ENCODE measurements at regions not wholly inside any gene's neighbourhood (a gene's known extent, or its start where the extent isn't known, plus 50 kb on each side); places are given as distances from the start of the nearest gene placed in this dataset.
"Not testable (repeated sequence)": the region's sequence is repeated elsewhere in the genome, so short reads cannot be mapped to it uniquely, and the experiment has no call there.

DNA sequence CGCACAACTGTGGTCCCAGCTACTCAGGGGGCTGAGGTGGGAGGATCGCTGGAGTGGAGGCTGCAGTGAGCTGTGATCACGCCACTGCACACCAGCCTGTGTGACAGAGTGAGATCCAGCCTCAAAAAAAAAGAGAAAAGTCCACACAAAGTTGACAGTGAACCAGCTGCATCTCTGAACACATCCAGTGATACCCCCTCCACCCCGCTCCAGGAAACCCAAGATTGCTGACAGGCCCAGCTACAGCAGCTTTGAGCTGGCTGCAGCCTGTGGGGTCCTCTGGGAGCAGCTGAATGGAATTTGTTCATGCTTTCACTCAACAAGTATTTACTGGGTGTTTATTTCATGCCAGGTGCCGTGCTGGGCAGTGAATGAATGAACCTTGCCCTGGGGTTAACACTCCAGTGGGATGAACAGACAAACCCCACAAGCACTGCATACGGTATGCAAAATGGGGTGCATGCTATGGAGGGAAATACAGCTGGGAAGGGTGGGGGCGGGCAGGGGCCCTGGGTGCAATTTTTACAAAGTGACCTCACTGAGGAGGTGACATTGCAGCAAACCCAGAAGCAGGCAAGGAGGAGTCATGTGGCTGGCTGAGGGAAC is 170.9 kb downstream of the GOSR1 start:
- TF ChIP-seq, protein P1, sequence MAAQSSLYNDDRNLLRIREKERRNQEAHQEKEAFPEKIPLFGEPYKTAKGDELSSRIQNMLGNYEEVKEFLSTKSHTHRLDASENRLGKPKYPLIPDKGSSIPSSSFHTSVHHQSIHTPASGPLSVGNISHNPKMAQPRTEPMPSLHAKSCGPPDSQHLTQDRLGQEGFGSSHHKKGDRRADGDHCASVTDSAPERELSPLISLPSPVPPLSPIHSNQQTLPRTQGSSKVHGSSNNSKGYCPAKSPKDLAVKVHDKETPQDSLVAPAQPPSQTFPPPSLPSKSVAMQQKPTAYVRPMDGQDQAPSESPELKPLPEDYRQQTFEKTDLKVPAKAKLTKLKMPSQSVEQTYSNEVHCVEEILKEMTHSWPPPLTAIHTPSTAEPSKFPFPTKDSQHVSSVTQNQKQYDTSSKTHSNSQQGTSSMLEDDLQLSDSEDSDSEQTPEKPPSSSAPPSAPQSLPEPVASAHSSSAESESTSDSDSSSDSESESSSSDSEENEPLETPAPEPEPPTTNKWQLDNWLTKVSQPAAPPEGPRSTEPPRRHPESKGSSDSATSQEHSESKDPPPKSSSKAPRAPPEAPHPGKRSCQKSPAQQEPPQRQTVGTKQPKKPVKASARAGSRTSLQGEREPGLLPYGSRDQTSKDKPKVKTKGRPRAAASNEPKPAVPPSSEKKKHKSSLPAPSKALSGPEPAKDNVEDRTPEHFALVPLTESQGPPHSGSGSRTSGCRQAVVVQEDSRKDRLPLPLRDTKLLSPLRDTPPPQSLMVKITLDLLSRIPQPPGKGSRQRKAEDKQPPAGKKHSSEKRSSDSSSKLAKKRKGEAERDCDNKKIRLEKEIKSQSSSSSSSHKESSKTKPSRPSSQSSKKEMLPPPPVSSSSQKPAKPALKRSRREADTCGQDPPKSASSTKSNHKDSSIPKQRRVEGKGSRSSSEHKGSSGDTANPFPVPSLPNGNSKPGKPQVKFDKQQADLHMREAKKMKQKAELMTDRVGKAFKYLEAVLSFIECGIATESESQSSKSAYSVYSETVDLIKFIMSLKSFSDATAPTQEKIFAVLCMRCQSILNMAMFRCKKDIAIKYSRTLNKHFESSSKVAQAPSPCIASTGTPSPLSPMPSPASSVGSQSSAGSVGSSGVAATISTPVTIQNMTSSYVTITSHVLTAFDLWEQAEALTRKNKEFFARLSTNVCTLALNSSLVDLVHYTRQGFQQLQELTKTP (IDR thresholded peaks at IDR 0.05; ENCODE audit: low read depth in 1 of 2, partially characterized antibody in 2 of 2) = not testable (repeated sequence)
- TF ChIP-seq RAD21 (CRISPR knock-in tag; conservative IDR thresholded peaks at IDR 0.05 in 1 of 2, IDR thresholded peaks at IDR 0.05 in 1 of 2); ZFX (CRISPR knock-in tag; IDR thresholded peaks at IDR 0.05); TCF3 (CRISPR knock-in tag; IDR thresholded peaks at IDR 0.05); YY1 (IDR thresholded peaks at IDR 0.05; ENCODE audit: borderline replicate concordance in 1 of 3, control insufficient read depth in 1 of 3, extremely low read depth in 1 of 3, insufficient read depth in 3 of 3, insufficient read length in 1 of 3, insufficient replicate concordance in 2 of 3, low read depth in 1 of 3, low read length in 2 of 3): not testable (repeated sequence)
- TF ChIP-seq, protein P2, sequence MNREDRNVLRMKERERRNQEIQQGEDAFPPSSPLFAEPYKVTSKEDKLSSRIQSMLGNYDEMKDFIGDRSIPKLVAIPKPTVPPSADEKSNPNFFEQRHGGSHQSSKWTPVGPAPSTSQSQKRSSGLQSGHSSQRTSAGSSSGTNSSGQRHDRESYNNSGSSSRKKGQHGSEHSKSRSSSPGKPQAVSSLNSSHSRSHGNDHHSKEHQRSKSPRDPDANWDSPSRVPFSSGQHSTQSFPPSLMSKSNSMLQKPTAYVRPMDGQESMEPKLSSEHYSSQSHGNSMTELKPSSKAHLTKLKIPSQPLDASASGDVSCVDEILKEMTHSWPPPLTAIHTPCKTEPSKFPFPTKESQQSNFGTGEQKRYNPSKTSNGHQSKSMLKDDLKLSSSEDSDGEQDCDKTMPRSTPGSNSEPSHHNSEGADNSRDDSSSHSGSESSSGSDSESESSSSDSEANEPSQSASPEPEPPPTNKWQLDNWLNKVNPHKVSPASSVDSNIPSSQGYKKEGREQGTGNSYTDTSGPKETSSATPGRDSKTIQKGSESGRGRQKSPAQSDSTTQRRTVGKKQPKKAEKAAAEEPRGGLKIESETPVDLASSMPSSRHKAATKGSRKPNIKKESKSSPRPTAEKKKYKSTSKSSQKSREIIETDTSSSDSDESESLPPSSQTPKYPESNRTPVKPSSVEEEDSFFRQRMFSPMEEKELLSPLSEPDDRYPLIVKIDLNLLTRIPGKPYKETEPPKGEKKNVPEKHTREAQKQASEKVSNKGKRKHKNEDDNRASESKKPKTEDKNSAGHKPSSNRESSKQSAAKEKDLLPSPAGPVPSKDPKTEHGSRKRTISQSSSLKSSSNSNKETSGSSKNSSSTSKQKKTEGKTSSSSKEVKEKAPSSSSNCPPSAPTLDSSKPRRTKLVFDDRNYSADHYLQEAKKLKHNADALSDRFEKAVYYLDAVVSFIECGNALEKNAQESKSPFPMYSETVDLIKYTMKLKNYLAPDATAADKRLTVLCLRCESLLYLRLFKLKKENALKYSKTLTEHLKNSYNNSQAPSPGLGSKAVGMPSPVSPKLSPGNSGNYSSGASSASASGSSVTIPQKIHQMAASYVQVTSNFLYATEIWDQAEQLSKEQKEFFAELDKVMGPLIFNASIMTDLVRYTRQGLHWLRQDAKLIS (CRISPR knock-in tag; IDR thresholded peaks at IDR 0.05) = not testable (repeated sequence)
- TF ChIP-seq, protein P3, sequence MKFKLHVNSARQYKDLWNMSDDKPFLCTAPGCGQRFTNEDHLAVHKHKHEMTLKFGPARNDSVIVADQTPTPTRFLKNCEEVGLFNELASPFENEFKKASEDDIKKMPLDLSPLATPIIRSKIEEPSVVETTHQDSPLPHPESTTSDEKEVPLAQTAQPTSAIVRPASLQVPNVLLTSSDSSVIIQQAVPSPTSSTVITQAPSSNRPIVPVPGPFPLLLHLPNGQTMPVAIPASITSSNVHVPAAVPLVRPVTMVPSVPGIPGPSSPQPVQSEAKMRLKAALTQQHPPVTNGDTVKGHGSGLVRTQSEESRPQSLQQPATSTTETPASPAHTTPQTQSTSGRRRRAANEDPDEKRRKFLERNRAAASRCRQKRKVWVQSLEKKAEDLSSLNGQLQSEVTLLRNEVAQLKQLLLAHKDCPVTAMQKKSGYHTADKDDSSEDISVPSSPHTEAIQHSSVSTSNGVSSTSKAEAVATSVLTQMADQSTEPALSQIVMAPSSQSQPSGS (CRISPR knock-in tag; IDR thresholded peaks at IDR 0.05) = not testable (repeated sequence)
- TF ChIP-seq, protein P4, sequence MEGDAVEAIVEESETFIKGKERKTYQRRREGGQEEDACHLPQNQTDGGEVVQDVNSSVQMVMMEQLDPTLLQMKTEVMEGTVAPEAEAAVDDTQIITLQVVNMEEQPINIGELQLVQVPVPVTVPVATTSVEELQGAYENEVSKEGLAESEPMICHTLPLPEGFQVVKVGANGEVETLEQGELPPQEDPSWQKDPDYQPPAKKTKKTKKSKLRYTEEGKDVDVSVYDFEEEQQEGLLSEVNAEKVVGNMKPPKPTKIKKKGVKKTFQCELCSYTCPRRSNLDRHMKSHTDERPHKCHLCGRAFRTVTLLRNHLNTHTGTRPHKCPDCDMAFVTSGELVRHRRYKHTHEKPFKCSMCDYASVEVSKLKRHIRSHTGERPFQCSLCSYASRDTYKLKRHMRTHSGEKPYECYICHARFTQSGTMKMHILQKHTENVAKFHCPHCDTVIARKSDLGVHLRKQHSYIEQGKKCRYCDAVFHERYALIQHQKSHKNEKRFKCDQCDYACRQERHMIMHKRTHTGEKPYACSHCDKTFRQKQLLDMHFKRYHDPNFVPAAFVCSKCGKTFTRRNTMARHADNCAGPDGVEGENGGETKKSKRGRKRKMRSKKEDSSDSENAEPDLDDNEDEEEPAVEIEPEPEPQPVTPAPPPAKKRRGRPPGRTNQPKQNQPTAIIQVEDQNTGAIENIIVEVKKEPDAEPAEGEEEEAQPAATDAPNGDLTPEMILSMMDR (IDR thresholded peaks at IDR 0.05 in 2 of 3, conservative IDR thresholded peaks at IDR 0.05 in 1 of 3; ENCODE audit: insufficient read depth in 2 of 3, low read depth in 1 of 3, low read length in 3 of 3) = not testable (repeated sequence)
- TF ChIP-seq, protein P5, sequence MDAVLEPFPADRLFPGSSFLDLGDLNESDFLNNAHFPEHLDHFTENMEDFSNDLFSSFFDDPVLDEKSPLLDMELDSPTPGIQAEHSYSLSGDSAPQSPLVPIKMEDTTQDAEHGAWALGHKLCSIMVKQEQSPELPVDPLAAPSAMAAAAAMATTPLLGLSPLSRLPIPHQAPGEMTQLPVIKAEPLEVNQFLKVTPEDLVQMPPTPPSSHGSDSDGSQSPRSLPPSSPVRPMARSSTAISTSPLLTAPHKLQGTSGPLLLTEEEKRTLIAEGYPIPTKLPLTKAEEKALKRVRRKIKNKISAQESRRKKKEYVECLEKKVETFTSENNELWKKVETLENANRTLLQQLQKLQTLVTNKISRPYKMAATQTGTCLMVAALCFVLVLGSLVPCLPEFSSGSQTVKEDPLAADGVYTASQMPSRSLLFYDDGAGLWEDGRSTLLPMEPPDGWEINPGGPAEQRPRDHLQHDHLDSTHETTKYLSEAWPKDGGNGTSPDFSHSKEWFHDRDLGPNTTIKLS (IDR thresholded peaks at IDR 0.05; ENCODE audit: borderline replicate concordance, low read depth) = not testable (repeated sequence)
- TF ChIP-seq, protein P6, sequence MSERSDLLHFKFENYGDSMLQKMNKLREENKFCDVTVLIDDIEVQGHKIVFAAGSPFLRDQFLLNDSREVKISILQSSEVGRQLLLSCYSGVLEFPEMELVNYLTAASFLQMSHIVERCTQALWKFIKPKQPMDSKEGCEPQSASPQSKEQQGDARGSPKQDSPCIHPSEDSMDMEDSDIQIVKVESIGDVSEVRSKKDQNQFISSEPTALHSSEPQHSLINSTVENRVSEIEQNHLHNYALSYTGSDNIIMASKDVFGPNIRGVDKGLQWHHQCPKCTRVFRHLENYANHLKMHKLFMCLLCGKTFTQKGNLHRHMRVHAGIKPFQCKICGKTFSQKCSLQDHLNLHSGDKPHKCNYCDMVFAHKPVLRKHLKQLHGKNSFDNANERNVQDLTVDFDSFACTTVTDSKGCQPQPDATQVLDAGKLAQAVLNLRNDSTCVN (CRISPR knock-in tag; IDR thresholded peaks at IDR 0.05) = not testable (repeated sequence)
